SK-N-SH treated with all-trans-retinoic acid at 6 μM for 48 hours (cell line): ENCODE measurements at regions not wholly inside any gene's neighbourhood (a gene's known extent, or its start where the extent isn't known, plus 50 kb on each side); places are given as distances from the start of the nearest gene placed in this dataset.

Experiments
- ATAC-seq: fragments of 200-7000 bp; cut with Tn5 transposase; 3 replicates; pipeline ENCODE4 v1.9.1; 2020; ENCODE audit warnings: mild to moderate bottlenecking, moderate library complexity
- BACH2 ChIP-seq: fragments of 250-450 bp; sonication (Bioruptor Pico); IDR thresholded peaks from 2 replicates; pipeline ENCODE4 v1.9.0; 2021; ENCODE audit warnings: mild to moderate bottlenecking, borderline replicate concordance
- CSDC2 ChIP-seq: fragments of 250-450 bp; sonication (Bioruptor Pico); IDR thresholded peaks from 2 replicates; pipeline ENCODE4 v1.5.0; 2020; ENCODE audit warnings: mild to moderate bottlenecking, moderate library complexity
- ESRRG ChIP-seq: fragments of 250-450 bp; sonication (Bioruptor Pico); IDR thresholded peaks from 2 replicates; pipeline ENCODE4 v1.6.1; 2021; ENCODE audit warnings: mild to moderate bottlenecking
- GLIS3 ChIP-seq: fragments of 250-450 bp; sonication (Bioruptor Pico); IDR thresholded peaks from 2 replicates; pipeline ENCODE4 v1.5.0; 2020; ENCODE audit warnings: mild to moderate bottlenecking, moderate library complexity
- ISL1 ChIP-seq: fragments of 250-450 bp; sonication (Bioruptor Pico); IDR thresholded peaks from 2 replicates; pipeline ENCODE4 v2.1.2; 2022; ENCODE audit warnings: mild to moderate bottlenecking, moderate library complexity
- OSR1 ChIP-seq: fragments of 250-450 bp; sonication (Bioruptor Pico); IDR thresholded peaks from 2 replicates; pipeline ENCODE4 v1.8.0; 2022; ENCODE audit warnings: moderate library complexity, mild to moderate bottlenecking, inconsistent platforms
- PATZ1 ChIP-seq: fragments of 250-450 bp; sonication (Bioruptor Pico); IDR thresholded peaks from 2 replicates; pipeline ENCODE4 v1.8.0; 2020; ENCODE audit warnings: mild to moderate bottlenecking, moderate library complexity, borderline replicate concordance
- POU6F1 ChIP-seq: fragments of 250-450 bp; sonication (Bioruptor Pico); IDR thresholded peaks from 2 replicates; pipeline ENCODE4 v1.8.0; 2021; ENCODE audit warnings: low read depth, mild to moderate bottlenecking, moderate library complexity, borderline replicate concordance
- PPARA ChIP-seq: fragments of 250-450 bp; sonication (Bioruptor Pico); IDR thresholded peaks from 2 replicates; pipeline ENCODE4 v1.5.0; 2020; ENCODE audit warnings: mild to moderate bottlenecking, borderline replicate concordance
- RARB ChIP-seq: fragments of 250-450 bp; sonication (Bioruptor Pico); IDR thresholded peaks from 2 replicates; pipeline ENCODE4 v1.8.0; 2021; ENCODE audit warnings: mild to moderate bottlenecking, moderate library complexity
- TCF4 ChIP-seq: fragments of 250-450 bp; sonication (Bioruptor Pico); IDR thresholded peaks from 2 replicates; pipeline ENCODE4 v1.8.0; 2021; ENCODE audit warnings: mild to moderate bottlenecking, moderate library complexity, borderline replicate concordance
- TOX ChIP-seq: fragments of 250-450 bp; sonication (Bioruptor Pico); IDR thresholded peaks from 2 replicates; pipeline ENCODE4 v1.8.0; 2021; ENCODE audit warnings: mild to moderate bottlenecking, moderate library complexity, borderline replicate concordance
- TSHZ2 ChIP-seq: fragments of 250-450 bp; sonication (Bioruptor Pico); IDR thresholded peaks from 2 replicates; pipeline ENCODE4 v1.5.0; 2020; ENCODE audit warnings: mild to moderate bottlenecking, moderate library complexity
- ZC3H10 ChIP-seq: fragments of 250-450 bp; sonication (Bioruptor Pico); IDR thresholded peaks from 2 replicates; pipeline ENCODE4 v1.5.1; 2021; ENCODE audit warnings: mild to moderate bottlenecking, moderate library complexity
- ZFP30 ChIP-seq: fragments of 450-650 bp; formaldehyde crosslinking; IDR thresholded peaks from 2 replicates; pipeline ENCODE4 v1.5.0; 2022; ENCODE audit warnings: mild to moderate bottlenecking, moderate library complexity
- ZNF565 ChIP-seq: fragments of 450-650 bp; formaldehyde crosslinking; conservative IDR thresholded peaks from 2 replicates; pipeline ENCODE4 v1.5.0; 2020; ENCODE audit warnings: low read depth, mild to moderate bottlenecking, moderate library complexity
- ZNF70 ChIP-seq: fragments of 450-650 bp; formaldehyde crosslinking; IDR thresholded peaks from 2 replicates; pipeline ENCODE4 v1.5.0; 2020; ENCODE audit warnings: mild to moderate bottlenecking, moderate library complexity
- ZNF8 ChIP-seq: fragments of 450-650 bp; formaldehyde crosslinking; IDR thresholded peaks from 2 replicates; pipeline ENCODE4 v1.5.0; 2020; ENCODE audit warnings: mild to moderate bottlenecking, moderate library complexity
- TF ChIP-seq, protein P1 (sequence below): fragments of 250-450 bp; sonication (Bioruptor Pico); IDR thresholded peaks from 2 replicates; pipeline ENCODE4 v1.5.1; 2020; ENCODE audit warnings: low read depth, mild to moderate bottlenecking, moderate library complexity

- ATAC-seq: peak; percentile 40; the same call in 2 of the 3 replicates
- TF ChIP-seq ISL1 (CRISPR knock-in tag): peak; percentile 65
- no peak for TF ChIP-seq CSDC2
- TF ChIP-seq ZNF8 (CRISPR knock-in tag): no peak
Observed at GRCh38 chr5:121199216-121199999, 652.3 kb upstream of the FTMT start.

DNA sequence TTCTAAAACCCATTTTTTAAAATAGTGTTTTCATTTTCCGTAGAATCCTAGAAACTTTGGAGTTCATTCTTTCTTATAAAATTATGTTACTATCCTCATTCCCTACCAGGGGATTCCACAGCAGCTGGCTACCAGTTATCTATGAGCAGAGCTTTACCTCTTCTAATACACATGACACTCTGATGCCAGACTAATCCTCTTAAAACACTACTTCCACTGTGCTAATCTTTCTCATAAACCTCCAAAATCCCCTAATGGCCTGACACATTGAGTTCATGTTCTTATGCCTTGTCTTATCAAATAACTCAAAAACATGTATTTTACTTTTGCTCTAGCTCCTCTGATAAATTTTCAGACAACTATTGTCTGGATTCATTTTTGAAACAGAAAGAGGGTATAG is 633.6 kb upstream of the FTMT start:
- TF ChIP-seq TCF4 (CRISPR knock-in tag): no peak
- no peak for TF ChIP-seq POU6F1 (CRISPR knock-in tag)
- TF ChIP-seq BACH2: no peak
- TF ChIP-seq, protein P1, sequence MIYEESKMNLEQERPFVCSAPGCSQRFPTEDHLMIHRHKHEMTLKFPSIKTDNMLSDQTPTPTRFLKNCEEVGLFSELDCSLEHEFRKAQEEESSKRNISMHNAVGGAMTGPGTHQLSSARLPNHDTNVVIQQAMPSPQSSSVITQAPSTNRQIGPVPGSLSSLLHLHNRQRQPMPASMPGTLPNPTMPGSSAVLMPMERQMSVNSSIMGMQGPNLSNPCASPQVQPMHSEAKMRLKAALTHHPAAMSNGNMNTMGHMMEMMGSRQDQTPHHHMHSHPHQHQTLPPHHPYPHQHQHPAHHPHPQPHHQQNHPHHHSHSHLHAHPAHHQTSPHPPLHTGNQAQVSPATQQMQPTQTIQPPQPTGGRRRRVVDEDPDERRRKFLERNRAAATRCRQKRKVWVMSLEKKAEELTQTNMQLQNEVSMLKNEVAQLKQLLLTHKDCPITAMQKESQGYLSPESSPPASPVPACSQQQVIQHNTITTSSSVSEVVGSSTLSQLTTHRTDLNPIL: no peak
- TF ChIP-seq RARB: no peak
- no peak for TF ChIP-seq ZNF8 (CRISPR knock-in tag)
- ATAC-seq: peak; percentile 25; the same call in 1 of the 3 replicates

- ATAC-seq: no peak
Observed at GRCh38 chr5:121221483-121221882, 630.2 kb upstream of the FTMT start.

DNA sequence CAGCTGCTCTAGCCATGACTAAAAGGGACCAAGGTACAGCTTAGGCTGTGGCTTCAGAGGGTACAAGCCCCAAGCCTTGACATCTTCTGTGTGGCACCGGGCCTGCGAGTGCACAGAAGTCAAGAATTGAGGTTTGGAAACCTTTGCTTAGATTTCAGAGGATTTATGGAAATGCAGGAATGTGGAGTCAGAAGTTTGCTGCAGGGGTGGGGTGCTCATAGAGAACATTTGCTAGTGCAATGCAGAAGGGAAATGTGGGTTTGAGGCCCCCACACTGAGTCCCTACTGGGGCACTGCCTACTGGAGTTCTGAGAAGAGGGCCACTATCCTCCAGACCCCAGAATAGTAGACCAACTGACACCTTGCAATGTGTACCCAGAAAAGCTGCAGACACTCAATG is 624.9 kb upstream of the FTMT start:
- ATAC-seq: no peak
- TF ChIP-seq PATZ1 (CRISPR knock-in tag): no peak
- no peak for TF ChIP-seq POU6F1 (CRISPR knock-in tag)
- TF ChIP-seq ZNF8 (CRISPR knock-in tag): no peak
- no peak for TF ChIP-seq ZNF565 (CRISPR knock-in tag)
- no peak for TF ChIP-seq CSDC2
- TF ChIP-seq ISL1 (CRISPR knock-in tag): no peak
- TF ChIP-seq ZFP30 (CRISPR knock-in tag): no peak

More at GRCh38 chr5:121221483-121221882, 630.2 kb upstream of the FTMT start:
- TF ChIP-seq ZNF8 (CRISPR knock-in tag) (no peak), PPARA (no peak), OSR1 (no peak), POU6F1 (CRISPR knock-in tag) (no peak), ZC3H10 (CRISPR knock-in tag) (no peak), CSDC2 (no peak), GLIS3 (no peak)
- TF ChIP-seq, protein P1: no peak
- TF ChIP-seq, all 23 proteins: peak for 0

GRCh38 chr5:121239951-121240350 is 611.7 kb upstream of the FTMT start:
- no peak for TF ChIP-seq ZNF8 (CRISPR knock-in tag)
- no peak for TF ChIP-seq PPARA
- no peak for TF ChIP-seq ESRRG
- no peak for TF ChIP-seq TSHZ2 (CRISPR knock-in tag)
- TF ChIP-seq ZNF70: no peak
- TF ChIP-seq RARB: no peak
- no peak for TF ChIP-seq ZNF565 (CRISPR knock-in tag)
- no peak for TF ChIP-seq CSDC2
- no peak for TF ChIP-seq TCF4 (CRISPR knock-in tag)
- TF ChIP-seq GLIS3: no peak
- no peak for TF ChIP-seq TOX (CRISPR knock-in tag)
- TF ChIP-seq ZC3H10 (CRISPR knock-in tag): no peak
- TF ChIP-seq, all 23 proteins: peak for 0
- ATAC-seq: no peak
